ENCODE measurements at regions not wholly inside any gene's neighbourhood (a gene's known extent, or its start where the extent isn't known, plus 50 kb on each side); places are given as distances from the start of the nearest gene placed in this dataset.

DNA sequence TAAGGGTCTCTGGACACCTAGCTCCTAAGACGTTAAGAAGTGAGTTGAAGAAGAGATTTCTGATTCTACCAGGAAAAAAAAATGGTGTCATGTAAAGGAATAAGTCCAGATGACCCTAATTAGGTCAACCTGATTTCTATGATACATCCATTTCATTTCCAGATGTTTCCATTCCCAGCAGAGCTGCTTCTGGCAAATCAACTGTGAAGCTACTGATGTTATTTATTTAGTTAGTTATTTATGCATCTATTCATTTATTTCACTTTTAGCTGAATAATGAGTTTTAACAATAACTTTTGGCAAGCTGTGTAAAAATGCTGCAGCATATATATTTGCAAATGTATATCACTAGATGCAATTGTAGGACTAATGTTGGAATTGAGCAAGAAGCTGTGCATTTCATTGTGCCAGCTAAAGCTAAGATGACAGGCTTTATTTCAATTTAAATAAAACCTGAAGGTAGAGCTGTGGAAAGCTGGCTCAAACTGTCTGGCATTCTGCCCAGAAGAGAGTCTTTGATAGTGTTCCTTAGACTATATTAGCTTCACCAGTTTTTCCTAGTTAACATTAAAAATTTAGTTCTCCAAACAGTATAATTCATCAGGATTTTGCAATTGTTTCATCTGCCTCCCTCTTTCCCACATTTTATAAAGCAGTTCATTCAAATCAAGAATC is 1164.4 kb upstream of the ADGRL4 start:
- TF ChIP-seq, protein P1, sequence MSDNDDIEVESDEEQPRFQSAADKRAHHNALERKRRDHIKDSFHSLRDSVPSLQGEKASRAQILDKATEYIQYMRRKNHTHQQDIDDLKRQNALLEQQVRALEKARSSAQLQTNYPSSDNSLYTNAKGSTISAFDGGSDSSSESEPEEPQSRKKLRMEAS (IDR thresholded peaks at IDR 0.05), result no peak
- TF ChIP-seq EP300 (IDR thresholded peaks at IDR 0.05; ENCODE audit: borderline replicate concordance) (no peak), TEAD4 (IDR thresholded peaks at IDR 0.05) (no peak), EGR1 (IDR thresholded peaks at IDR 0.05) (no peak), RAD21 (IDR thresholded peaks at IDR 0.05; ENCODE audit: low read depth) (no peak), ZBTB7A (IDR thresholded peaks at IDR 0.05; ENCODE audit: low read depth) (no peak), YY1 (IDR thresholded peaks at IDR 0.05; ENCODE audit: low read depth) (no peak), FOXM1 (IDR thresholded peaks at IDR 0.05; ENCODE audit: borderline replicate concordance, low read depth) (no peak), NFIC (IDR thresholded peaks at IDR 0.05) (no peak), CEBPB (IDR thresholded peaks at IDR 0.05) (no peak)
- TF ChIP-seq, protein P2, sequence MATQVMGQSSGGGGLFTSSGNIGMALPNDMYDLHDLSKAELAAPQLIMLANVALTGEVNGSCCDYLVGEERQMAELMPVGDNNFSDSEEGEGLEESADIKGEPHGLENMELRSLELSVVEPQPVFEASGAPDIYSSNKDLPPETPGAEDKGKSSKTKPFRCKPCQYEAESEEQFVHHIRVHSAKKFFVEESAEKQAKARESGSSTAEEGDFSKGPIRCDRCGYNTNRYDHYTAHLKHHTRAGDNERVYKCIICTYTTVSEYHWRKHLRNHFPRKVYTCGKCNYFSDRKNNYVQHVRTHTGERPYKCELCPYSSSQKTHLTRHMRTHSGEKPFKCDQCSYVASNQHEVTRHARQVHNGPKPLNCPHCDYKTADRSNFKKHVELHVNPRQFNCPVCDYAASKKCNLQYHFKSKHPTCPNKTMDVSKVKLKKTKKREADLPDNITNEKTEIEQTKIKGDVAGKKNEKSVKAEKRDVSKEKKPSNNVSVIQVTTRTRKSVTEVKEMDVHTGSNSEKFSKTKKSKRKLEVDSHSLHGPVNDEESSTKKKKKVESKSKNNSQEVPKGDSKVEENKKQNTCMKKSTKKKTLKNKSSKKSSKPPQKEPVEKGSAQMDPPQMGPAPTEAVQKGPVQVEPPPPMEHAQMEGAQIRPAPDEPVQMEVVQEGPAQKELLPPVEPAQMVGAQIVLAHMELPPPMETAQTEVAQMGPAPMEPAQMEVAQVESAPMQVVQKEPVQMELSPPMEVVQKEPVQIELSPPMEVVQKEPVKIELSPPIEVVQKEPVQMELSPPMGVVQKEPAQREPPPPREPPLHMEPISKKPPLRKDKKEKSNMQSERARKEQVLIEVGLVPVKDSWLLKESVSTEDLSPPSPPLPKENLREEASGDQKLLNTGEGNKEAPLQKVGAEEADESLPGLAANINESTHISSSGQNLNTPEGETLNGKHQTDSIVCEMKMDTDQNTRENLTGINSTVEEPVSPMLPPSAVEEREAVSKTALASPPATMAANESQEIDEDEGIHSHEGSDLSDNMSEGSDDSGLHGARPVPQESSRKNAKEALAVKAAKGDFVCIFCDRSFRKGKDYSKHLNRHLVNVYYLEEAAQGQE (IDR thresholded peaks at IDR 0.05; ENCODE audit: low read depth), result no peak
- TF ChIP-seq, protein P3, sequence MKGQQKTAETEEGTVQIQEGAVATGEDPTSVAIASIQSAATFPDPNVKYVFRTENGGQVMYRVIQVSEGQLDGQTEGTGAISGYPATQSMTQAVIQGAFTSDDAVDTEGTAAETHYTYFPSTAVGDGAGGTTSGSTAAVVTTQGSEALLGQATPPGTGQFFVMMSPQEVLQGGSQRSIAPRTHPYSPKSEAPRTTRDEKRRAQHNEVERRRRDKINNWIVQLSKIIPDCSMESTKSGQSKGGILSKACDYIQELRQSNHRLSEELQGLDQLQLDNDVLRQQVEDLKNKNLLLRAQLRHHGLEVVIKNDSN (IDR thresholded peaks at IDR 0.05), result no peak

DNA sequence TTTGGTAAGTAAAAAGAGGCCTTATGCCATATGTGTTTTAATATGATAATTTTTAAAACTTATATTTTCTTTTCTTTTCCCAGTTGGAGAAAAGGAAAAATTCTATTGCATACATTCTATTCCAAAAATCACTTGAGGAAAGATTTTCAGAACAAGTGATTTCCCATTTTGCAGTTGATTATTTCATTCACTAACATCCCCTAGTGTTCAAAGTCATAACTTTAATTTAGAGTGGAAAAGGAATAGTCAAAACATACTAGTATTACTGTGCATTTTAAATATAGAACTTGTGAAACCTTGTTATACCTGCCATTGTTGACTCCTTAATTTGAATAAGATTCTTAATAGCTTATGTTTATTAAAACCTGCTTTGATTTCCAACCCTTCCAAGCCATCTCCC is 1157.6 kb upstream of the ADGRL4 start:
- TF ChIP-seq TAF1 (IDR thresholded peaks at IDR 0.05; ENCODE audit: low read depth) (no peak), TEAD4 (IDR thresholded peaks at IDR 0.05) (no peak), EP300 (IDR thresholded peaks at IDR 0.05; ENCODE audit: borderline replicate concordance) (no peak), TCF12 (IDR thresholded peaks at IDR 0.05; ENCODE audit: low read depth) (no peak), EGR1 (IDR thresholded peaks at IDR 0.05) (no peak), RAD21 (IDR thresholded peaks at IDR 0.05; ENCODE audit: low read depth) (no peak), NFIC (IDR thresholded peaks at IDR 0.05) (no peak), FOXM1 (IDR thresholded peaks at IDR 0.05; ENCODE audit: borderline replicate concordance, low read depth) (no peak), CREB1 (IDR thresholded peaks at IDR 0.05; ENCODE audit: low read depth) (no peak), CEBPB (IDR thresholded peaks at IDR 0.05) (no peak), ZBTB7A (IDR thresholded peaks at IDR 0.05; ENCODE audit: low read depth) (no peak), YY1 (IDR thresholded peaks at IDR 0.05; ENCODE audit: low read depth) (no peak)
- TF ChIP-seq, protein P3 (IDR thresholded peaks at IDR 0.05), result no peak
- TF ChIP-seq, protein P1 (IDR thresholded peaks at IDR 0.05), result no peak
- TF ChIP-seq, protein P2 (IDR thresholded peaks at IDR 0.05; ENCODE audit: low read depth), result no peak

DNA sequence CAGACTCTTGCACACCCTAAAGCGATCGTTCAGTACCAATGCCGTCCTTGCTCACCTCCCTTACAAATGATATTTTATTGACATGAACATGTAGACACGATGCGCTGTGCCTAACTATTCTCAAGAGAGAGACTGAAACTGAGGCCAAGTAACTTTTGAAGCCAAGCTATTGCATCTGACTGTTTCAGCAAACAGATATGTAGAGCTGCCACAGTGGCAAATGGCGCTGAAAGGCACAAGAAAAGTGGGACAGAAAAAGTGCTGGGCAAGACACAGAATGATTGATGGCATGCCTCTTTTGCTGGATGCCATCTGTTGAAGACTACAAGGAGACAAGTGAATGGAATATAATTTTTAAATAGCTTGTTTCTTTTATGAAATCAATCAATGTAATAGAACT is 1157.2 kb upstream of the ADGRL4 start:
- TF ChIP-seq NFIC (IDR thresholded peaks at IDR 0.05) (no peak), TCF12 (IDR thresholded peaks at IDR 0.05; ENCODE audit: low read depth) (no peak)
- TF ChIP-seq, protein P1 (IDR thresholded peaks at IDR 0.05), result no peak

DNA sequence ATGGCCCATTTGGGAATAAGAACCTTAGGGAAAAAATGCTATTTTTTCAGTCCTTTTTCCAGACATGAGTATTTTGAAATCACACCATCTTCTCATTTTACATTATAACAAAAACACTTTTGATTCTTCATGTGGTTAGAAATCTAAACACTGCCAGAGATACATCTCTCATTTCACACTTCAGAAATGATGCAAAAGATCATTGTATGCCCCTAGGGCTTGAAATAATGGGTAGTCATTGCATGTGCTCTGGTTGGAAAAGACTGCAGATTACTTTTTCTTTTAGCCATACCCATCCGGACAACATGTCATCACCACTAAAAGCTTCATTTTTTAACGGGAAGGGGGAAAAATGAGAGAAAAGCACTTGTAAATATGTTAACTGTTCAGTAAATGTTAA is 1152.2 kb upstream of the ADGRL4 start:
- TF ChIP-seq NFIC (IDR thresholded peaks at IDR 0.05), result no peak
- no peak for TF ChIP-seq CREB1 (IDR thresholded peaks at IDR 0.05; ENCODE audit: low read depth)
- TF ChIP-seq, protein P3 (IDR thresholded peaks at IDR 0.05), result no peak
- TF ChIP-seq EP300 (IDR thresholded peaks at IDR 0.05; ENCODE audit: borderline replicate concordance), result no peak

DNA sequence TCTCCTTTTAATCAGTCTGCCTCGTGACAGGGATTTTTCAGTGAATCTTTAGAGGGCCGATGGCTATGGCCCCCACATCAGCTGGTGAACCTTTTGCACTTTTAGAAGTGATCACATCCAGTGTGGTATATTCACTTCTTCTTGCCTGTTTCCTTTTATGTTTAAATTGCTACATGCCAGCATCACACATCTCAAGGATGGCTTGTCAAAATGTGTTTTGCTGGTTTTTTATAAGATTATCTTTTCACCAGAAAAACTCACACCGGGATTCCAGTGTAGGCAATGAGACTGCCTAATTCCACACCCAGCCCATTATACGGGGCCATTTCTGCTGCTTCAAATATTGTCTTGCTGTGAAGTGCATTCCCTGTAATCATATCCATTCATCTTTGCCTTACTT is 1151.7 kb upstream of the ADGRL4 start:
- TF ChIP-seq ZBTB7A (IDR thresholded peaks at IDR 0.05; ENCODE audit: low read depth) (no peak), NFIC (IDR thresholded peaks at IDR 0.05) (no peak), CREB1 (IDR thresholded peaks at IDR 0.05; ENCODE audit: low read depth) (no peak), CEBPB (IDR thresholded peaks at IDR 0.05) (no peak), RAD21 (IDR thresholded peaks at IDR 0.05; ENCODE audit: low read depth) (no peak), YY1 (IDR thresholded peaks at IDR 0.05; ENCODE audit: low read depth) (no peak), EGR1 (IDR thresholded peaks at IDR 0.05) (no peak), FOXM1 (IDR thresholded peaks at IDR 0.05; ENCODE audit: borderline replicate concordance, low read depth) (no peak), TCF12 (IDR thresholded peaks at IDR 0.05; ENCODE audit: low read depth) (no peak), EP300 (IDR thresholded peaks at IDR 0.05; ENCODE audit: borderline replicate concordance) (no peak)
- TF ChIP-seq, protein P1 (IDR thresholded peaks at IDR 0.05), result no peak
- TF ChIP-seq, protein P3 (IDR thresholded peaks at IDR 0.05), result no peak
- TF ChIP-seq, protein P2 (IDR thresholded peaks at IDR 0.05; ENCODE audit: low read depth), result no peak
